ENCODE measurements at regions not wholly inside any gene's neighbourhood (a gene's known extent, or its start where the extent isn't known, plus 50 kb on each side); places are given as distances from the start of the nearest gene placed in this dataset.

DNA sequence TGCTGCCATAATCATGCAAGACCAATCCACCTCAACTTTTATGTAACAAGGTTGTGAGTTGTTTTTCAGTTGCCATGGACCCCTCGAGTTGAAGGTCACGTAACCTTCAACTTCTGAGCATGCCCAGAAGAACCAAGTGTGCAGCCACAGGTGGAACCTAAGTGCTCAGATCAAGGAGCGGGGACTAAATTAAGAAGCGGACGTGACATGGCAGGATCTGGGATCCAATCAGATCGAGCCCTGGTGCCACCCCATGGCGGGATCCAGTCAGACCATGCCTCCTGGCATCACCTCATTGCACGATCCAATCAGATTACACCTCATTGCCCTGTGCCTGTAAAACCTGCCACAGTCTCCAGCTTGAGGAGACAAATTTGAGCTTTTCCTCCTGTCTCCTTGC lies 204.5 kb upstream of the CDH5 start:
- no peak for TF ChIP-seq SP1 (IDR thresholded peaks at IDR 0.05)
- no peak for TF ChIP-seq FOXA1 (IDR thresholded peaks at IDR 0.05)
- no peak for TF ChIP-seq BHLHE40 (IDR thresholded peaks at IDR 0.05; ENCODE audit: borderline replicate concordance)
- TF ChIP-seq PKNOX1 (IDR thresholded peaks at IDR 0.05) = no peak
- no peak for TF ChIP-seq ARNT (IDR thresholded peaks at IDR 0.05)
- TF ChIP-seq FOXM1 (IDR thresholded peaks at IDR 0.05; ENCODE audit: borderline replicate concordance) = no peak

Measured in HEK293T (cell line).